Activated naive CD4-positive, alpha-beta T cell treated with anti-CD3 and anti-CD28 coated beads, Interleukin-2, amount 50 U/mL, for 24 hours (primary cell): ENCODE measurements at regions not wholly inside any gene's neighbourhood (a gene's known extent, or its start where the extent isn't known, plus 50 kb on each side); places are given as distances from the start of the nearest gene placed in this dataset.
"Not testable (repeated sequence)": the region's sequence is repeated elsewhere in the genome, so short reads cannot be mapped to it uniquely, and the experiment has no call there.

Experiments
- H3K27ac Mint-ChIP-seq: one replicate; pipeline ENCODE4 v1.8.0; 2021; ENCODE audit warnings: mild to moderate bottlenecking, mixed read lengths
- H3K27me3 Mint-ChIP-seq: one replicate; pipeline ENCODE4 v1.8.0; 2021; ENCODE audit warnings: mixed read lengths
- H3K36me3 Mint-ChIP-seq: one replicate; pipeline ENCODE4 v1.8.0; 2021; ENCODE audit warnings: mixed read lengths
- H3K4me1 Mint-ChIP-seq: one replicate; pipeline ENCODE4 v1.8.0; 2021; ENCODE audit warnings: mixed read lengths
- H3K4me3 Mint-ChIP-seq: one replicate; pipeline ENCODE4 v1.8.0; 2021; ENCODE audit warnings: mild to moderate bottlenecking, mixed read lengths
- H3K9me3 Mint-ChIP-seq: one replicate; pipeline ENCODE4 v1.8.0; 2021; ENCODE audit warnings: mixed read lengths

DNA sequence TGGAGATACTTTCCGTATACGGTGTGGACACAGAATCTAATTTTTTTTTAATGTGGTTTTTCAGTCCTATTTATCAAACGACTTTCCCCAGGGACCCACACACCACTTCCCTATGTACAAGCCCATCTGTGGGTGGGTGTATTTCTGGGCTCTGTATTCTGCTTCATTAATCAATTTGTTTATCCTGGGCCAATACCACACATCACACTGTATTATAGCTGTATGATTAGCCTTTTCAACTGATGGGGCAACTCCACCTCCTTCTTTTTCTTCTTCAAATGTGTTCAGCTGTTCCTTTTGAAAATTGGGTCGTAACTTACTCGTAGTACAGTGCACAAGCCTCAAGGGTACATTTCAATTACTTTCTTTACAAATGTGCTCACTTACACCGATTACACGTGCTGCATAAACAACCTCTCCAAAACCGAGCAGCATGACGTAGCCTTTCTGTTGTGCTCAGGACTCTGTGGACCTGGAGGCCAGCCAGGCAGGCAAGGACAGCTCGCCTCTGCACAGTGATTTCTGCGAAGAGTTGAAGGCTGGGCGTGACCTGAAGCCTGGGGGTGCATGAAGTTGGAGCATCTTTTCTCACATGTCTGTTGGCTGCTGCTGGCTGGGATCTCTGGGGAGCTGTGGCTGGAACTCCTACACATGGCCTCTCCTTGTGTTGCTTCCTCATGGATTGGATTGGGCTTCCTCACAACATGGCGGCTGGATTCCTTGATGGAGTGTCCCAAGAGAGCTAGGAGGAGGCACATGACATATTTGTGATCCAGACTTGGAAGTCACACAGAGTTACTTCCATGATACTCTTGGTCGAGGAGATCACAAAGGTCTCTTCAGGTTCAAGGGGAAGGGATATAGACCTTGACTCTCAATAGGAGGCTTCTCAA is 126.5 kb downstream of the CRYAA start:
- Mint-ChIP-seq H3K36me3 (no peaks in the 10 kb centered on the region), H3K9me3 (no peaks in the 10 kb centered on the region)

DNA sequence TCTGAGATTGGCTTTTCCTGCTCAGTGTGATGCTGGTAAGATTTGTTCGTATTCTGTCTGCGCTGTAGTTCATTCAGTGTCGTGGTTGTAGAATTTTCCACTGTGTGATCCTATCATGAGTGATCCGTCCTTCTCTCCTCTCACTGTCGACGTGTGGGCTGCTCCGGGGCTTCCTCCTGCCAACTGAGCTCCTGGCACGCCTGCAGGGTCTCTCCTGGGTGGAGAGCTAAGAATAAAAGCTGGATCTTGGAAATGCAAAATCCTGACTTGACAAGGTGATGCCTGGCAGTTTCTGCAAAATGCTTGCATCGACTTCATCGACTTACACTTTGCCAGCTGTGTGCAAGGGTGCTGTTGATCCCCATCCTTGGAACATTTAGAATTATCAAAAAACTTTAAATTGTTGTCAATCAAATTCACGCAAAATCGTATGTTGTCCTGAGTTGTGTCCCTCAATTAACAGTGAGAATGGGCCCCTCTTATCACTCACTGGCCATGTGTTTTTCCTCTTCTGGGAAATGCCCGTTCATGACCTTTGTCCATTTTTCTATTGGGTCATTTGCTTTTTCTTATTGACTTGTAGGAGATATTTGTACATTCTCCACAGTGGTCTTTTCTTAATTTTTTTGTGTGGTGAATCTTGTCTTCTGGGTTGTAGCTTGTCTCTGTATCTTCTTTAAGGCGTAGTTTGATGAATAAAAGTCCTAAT is 125.5 kb downstream of the CRYAA start:
- Mint-ChIP-seq H3K27ac (no peak overlapping the region), H3K36me3 (peaks cover under 1% of the 10 kb centered on the region), H3K4me1 (no peaks in the 10 kb centered on the region), H3K9me3 (no peaks in the 10 kb centered on the region), H3K27me3 (no peaks in the 10 kb centered on the region), H3K4me3 (no peak overlapping the region)

More for the DNA sequence above, 126.5 kb downstream of the CRYAA start:
- Mint-ChIP-seq H3K27me3 (no peaks in the 10 kb centered on the region), H3K4me1 (no peaks in the 10 kb centered on the region), H3K27ac (no peak overlapping the region), H3K4me3 (no peak overlapping the region)

DNA sequence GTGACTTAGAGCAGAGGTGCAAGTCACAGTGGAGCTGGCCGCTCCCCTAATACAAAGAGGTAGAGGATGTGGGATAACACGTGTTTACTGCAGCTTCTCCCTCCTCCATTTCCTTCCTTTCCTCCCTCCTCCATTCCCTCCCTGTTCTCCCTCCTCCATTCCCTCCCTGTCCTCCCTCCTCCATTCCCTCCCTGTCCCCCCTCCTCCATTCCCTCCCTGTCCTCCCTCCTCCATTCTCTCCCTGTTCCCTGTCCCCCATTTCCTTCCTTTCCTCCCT is 124.0 kb downstream of the CRYAA start:
- Mint-ChIP-seq H3K36me3 (peaks cover 2% of the 10 kb centered on the region), H3K4me1 (no peaks in the 10 kb centered on the region), H3K27me3 (no peaks in the 10 kb centered on the region), H3K9me3 (no peaks in the 10 kb centered on the region), H3K27ac (no peak overlapping the region), H3K4me3 (no peak overlapping the region)

DNA sequence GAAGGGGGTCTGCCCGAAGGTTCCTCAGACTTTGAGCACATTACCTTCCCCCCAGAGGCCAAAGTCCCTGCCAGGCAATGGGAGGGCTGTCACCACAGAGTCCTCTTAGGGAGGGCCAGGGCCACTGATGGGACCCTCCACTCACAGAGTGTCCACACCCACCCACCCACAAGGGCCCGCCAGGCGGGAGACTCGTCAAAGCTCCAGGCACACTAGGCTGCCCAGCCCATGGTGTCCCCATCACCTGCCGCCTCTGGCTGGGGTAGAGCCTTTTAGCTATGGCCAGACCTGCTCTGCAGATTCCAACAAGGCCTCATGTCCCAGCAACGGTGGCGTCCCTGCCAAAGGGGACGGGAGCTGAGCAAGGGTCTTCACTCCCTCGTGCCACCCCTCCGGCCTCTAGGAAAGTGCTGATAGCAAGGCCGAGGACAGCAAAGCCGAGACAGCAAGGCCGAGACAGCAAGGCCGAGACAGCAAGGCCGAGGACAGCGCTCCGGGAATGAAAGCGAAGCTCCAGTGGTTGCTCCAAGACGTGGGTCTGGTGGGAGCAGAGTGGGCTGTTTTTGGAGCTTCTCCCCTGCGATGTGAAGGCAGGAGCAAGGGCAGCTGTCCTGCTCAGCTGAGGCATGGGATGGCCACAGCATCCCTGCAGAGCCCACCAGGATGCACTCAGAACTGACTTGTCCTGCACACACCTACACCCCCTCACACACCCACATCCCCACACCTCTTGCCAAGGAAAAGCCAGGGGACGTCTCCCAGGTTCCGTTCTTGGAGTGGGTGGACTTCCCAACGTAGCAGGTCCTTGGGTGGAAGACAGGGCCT is 123.4 kb downstream of the CRYAA start:
- H3K27me3 Mint-ChIP-seq, result no peaks in the 10 kb centered on the region
- no peak overlapping the region for H3K27ac Mint-ChIP-seq
- H3K4me3 Mint-ChIP-seq, result no peak overlapping the region
- H3K4me1 Mint-ChIP-seq, result peaks cover 1% of the 10 kb centered on the region
- H3K9me3 Mint-ChIP-seq, result no peaks in the 10 kb centered on the region
- H3K36me3 Mint-ChIP-seq, result peaks cover 2% of the 10 kb centered on the region

DNA sequence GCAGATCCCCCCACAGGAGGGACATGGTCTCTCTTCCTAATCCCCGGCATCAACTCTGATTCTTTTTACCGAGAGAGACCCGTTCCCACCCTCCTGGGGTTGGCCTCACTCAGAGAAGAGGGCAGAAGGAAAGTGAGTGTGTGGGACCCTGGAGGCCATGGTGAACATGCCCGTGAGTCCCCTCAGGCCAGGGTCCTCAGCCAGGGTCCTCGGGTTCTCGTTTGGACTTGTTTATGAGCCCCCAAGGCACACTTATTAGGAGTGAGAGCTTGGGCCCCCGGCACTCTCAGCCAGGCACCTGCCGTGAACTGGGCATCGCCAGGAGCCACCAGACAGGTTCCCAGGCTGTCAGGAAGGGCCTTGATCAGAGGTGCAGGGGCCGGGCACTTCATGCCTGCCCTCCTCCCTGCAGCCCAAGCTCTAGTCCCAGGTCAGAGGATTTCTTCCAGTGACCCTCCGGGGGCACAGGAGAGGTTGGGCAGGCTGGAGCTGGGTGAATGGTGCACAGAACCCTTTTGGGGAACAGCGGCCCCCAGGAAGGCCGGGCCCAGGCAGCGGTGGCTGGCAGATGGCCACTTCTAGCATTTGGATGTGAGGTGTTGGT is 122.6 kb downstream of the CRYAA start:
- no peaks in the 10 kb centered on the region for H3K27me3 Mint-ChIP-seq
- peaks cover 6% of the 10 kb centered on the region for H3K4me1 Mint-ChIP-seq
- no peak overlapping the region for H3K27ac Mint-ChIP-seq
- H3K36me3 Mint-ChIP-seq, result peaks cover 2% of the 10 kb centered on the region
- H3K9me3 Mint-ChIP-seq, result no peaks in the 10 kb centered on the region
- H3K4me3 Mint-ChIP-seq, result no peak overlapping the region

DNA sequence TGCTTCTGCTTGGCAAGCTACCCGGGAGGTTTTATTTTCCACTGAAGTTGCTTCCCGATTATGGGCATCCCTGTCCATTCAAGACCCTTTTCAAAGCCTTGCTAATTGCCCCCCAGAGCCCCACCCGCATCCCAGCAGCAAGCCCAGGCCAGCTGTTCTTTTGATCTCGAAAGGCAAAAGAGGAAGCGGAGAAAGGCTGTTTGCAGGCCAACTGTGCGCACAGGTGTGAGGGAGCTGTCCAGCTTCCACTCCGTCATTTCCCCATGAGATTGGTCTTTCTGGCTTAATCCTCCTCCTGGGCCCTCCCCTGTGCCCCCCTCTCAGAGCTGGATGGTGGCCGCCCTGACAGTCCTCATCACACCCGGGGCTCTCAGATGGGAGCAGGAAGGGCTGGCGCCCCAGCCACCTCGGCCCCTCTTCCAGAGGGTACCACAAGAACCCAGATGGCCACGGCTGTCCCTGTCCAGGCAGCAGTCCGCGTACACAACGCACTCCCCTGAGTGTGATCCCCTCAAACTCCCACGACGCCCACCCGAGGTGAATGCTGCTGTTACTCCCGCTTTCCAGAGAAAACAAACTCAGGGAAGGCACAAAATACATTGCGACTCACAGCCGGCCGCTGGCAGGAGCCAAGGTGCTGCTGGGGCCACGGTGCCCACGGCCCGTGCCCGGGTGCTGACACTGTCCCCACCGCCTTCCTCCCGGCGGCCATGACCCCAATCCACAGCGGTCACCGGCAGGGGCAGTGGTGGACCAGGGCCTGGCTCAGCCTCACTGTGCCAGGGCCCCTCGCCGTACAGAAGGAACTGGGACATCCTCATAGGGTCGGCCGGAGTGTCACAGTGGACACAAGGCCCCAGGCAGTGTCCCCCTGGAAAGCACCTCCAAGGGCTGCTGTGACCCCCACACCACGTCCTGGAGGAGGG is 121.9 kb downstream of the CRYAA start:
- peaks cover 6% of the 10 kb centered on the region for H3K4me1 Mint-ChIP-seq
- no peak overlapping the region for H3K27ac Mint-ChIP-seq
- H3K27me3 Mint-ChIP-seq, result no peaks in the 10 kb centered on the region
- peaks cover 2% of the 10 kb centered on the region for H3K36me3 Mint-ChIP-seq
- H3K4me3 Mint-ChIP-seq, result no peak overlapping the region
- no peaks in the 10 kb centered on the region for H3K9me3 Mint-ChIP-seq

DNA sequence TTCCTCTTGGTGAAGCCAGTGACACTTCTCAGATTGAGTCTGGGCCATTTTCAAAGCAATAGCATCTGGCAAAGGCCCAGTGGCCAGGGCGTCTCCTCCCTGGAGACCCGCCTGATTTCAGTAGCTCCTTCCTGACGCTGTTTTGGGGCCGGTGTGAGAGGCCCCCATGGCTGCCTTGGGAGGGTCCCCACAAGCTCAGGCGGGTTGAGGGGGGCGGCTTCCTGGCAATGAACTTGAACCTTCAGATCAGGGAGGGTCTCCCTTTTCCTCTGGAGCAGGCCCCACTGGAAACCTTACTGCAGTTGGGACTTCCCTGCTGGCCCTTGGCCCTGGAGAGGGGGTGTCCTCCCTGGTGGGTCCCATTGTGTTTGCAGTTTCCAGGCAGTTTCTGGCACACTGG is 121.2 kb downstream of the CRYAA start:
- Mint-ChIP-seq H3K4me3 (no peak overlapping the region), H3K9me3 (no peaks in the 10 kb centered on the region), H3K27me3 (no peaks in the 10 kb centered on the region), H3K36me3 (peaks cover 2% of the 10 kb centered on the region), H3K4me1 (peaks cover 6% of the 10 kb centered on the region), H3K27ac (no peak overlapping the region)

DNA sequence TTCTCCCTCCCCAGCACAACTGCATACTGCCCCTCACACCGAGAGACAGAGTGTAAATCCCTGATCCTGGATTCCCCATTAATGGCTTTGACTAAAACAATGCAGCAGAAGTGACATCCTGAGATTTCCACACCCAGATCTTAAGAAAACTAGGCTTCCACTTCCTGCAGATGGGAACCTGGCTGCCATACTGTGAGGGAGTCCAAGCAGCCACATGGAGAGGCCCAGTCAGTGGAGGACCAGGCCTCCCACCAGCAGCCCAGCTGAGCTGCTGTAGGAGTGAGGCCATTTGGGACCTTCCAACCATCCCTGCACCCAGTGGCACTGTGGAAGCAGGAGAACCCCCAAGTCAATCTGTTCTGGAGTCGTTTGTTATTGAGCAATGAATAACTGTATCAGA is 120.6 kb downstream of the CRYAA start:
- no peaks in the 10 kb centered on the region for H3K27me3 Mint-ChIP-seq
- peaks cover 2% of the 10 kb centered on the region for H3K36me3 Mint-ChIP-seq
- H3K4me3 Mint-ChIP-seq, result no peak overlapping the region
- peaks cover 6% of the 10 kb centered on the region for H3K4me1 Mint-ChIP-seq
- H3K9me3 Mint-ChIP-seq, result no peaks in the 10 kb centered on the region
- no peak overlapping the region for H3K27ac Mint-ChIP-seq

DNA sequence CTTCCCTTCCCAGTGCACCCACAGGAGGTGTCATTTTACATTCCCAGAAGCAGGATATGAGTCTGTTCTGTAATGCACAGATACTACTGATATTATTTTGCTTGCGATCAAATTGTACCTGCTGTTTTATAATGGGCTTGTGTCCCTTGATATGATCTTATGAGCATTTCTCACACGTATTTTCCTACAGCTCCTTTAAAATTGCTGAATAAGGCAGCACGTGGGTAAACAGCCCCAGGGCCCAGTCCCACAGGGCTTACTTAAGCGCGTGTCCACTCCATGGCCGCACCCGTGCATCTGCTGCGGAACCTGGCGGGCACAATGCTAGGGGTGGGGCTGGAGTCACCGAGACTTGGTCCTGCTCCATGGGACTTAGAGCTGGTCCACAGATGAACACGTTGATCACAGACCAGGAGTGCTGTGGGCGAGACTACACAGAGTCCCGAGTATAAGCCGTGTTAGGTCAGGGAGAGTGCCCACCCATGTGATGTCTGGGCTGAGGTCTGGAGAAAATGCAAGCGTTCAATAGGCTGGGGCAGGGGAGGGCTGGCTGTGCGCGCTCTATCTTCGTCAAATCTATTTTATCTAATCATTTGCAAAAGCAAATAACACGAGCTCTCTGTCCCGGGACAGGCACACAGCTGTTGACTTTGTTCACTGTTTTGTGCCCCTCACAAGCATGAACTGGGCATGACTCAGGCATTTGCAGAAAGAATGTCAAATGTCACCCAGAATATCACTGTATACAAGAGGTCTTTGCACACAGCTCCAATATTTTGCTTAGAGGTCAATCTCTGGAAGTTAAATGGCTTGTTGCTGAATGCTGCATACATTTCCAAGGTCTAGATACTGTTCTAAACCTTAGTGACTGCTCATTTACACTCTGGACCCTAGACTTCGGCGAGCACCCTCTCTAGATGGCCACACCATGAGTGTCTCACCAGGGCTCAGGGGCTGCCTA is 119.3 kb downstream of the CRYAA start:
- Mint-ChIP-seq H3K9me3 (no peaks in the 10 kb centered on the region), H3K27me3 (no peaks in the 10 kb centered on the region), H3K4me1 (peaks cover 6% of the 10 kb centered on the region), H3K27ac (no peak overlapping the region), H3K4me3 (no peak overlapping the region), H3K36me3 (peaks cover 2% of the 10 kb centered on the region)

DNA sequence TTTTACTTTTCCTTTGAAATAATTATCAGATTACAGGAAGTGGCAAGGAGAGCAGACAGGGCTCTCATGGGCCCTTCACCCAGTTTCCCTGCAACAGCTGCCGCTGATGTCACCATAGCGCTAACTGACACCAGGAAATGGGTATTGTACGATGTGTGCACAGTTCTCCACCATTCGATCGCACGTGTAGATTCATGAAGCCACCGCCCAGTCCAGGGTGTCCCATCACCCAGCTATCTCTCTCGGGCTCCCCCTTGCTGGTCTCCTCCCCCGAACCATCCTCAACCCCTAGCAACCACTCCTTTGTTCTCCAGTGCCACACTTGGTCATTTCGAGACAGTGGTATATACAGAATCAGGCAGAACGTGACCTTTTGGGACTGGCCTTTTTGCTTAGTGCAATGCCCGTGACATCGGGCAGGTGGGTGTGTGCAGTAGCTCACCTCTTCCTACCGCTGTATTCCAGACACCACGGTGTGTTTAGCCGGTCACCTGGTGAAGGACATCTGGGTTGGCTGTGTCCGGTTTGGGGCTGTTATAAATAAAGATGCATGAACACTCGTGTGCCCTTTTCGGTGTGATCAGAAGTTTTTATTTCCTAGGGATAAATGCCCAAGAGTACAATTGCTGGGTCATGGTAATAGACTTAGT is 118.4 kb downstream of the CRYAA start:
- Mint-ChIP-seq H3K36me3 (peaks cover 2% of the 10 kb centered on the region), H3K9me3 (no peaks in the 10 kb centered on the region), H3K27ac (no peak overlapping the region), H3K4me1 (peaks cover 6% of the 10 kb centered on the region), H3K4me3 (no peak overlapping the region), H3K27me3 (no peaks in the 10 kb centered on the region)

DNA sequence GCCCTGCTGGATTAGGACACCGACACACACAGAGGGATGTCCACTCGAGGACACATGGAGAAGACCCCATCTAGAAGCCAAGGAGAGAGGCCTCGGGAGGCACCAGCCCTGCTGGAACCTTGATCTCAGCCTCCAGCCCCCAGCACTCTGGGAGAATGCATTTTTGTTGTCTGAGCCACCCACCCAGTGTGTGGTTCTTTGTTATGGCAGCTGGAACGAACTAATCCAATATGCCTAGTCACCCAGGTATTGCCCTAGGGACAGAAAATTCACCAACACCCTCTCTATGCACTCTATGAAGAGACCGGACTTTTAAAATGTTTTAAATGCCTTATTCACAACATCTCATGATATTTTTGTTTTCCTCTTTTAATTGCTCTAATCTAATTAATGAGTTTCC is 117.4 kb downstream of the CRYAA start:
- H3K9me3 Mint-ChIP-seq, result no peaks in the 10 kb centered on the region
- H3K27ac Mint-ChIP-seq, result no peak overlapping the region
- H3K27me3 Mint-ChIP-seq, result no peaks in the 10 kb centered on the region

DNA sequence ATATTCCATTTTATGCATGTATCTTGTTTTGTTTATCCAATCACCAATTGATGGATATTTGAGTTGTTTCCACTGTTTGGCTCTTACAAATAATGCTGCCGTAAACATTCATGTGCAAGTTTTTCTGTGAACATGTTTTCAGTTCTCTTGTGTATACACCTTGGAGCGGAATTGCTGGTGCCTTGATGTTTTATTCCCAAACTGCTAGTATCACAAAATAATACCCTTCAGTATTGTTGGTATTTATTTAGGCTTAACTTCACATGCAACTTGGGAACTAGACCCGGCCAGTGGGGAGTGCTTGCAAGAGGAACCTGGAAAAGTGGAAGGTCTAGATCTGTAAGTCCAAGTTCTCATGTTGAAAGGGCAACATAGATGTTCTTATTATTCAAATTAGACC is 115.9 kb downstream of the CRYAA start:
- H3K27ac Mint-ChIP-seq, result no peak overlapping the region
- peaks cover 6% of the 10 kb centered on the region for H3K4me1 Mint-ChIP-seq
- no peaks in the 10 kb centered on the region for H3K27me3 Mint-ChIP-seq
- no peak overlapping the region for H3K4me3 Mint-ChIP-seq
- H3K36me3 Mint-ChIP-seq, result peaks cover 2% of the 10 kb centered on the region
- no peaks in the 10 kb centered on the region for H3K9me3 Mint-ChIP-seq

More for the DNA sequence above, 117.4 kb downstream of the CRYAA start:
- H3K4me1 Mint-ChIP-seq, result peaks cover 6% of the 10 kb centered on the region
- H3K4me3 Mint-ChIP-seq, result no peak overlapping the region
- H3K36me3 Mint-ChIP-seq, result peaks cover 2% of the 10 kb centered on the region

DNA sequence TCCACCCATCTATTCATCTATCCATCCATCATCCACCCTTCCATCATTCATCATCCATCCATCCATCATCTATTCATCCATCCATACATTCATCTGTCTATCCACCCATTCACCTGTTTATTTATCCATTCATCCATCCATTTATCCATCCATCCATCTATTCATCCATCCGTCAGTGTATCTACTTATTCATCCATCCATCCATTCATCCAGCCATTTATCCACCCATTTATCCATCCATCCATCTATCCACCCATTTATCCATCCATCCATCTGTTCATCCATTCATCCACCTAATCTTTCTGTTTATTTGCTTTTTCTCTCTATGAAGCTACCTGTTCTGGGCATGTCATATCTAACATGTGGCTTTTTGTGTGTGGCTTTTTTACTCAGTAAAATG is 115.4 kb downstream of the CRYAA start:
- Mint-ChIP-seq H3K4me3 (no peak overlapping the region), H3K27me3 (no peaks in the 10 kb centered on the region), H3K9me3 (no peaks in the 10 kb centered on the region), H3K36me3 (peaks cover under 1% of the 10 kb centered on the region), H3K27ac (no peak overlapping the region), H3K4me1 (peaks cover 6% of the 10 kb centered on the region)

DNA sequence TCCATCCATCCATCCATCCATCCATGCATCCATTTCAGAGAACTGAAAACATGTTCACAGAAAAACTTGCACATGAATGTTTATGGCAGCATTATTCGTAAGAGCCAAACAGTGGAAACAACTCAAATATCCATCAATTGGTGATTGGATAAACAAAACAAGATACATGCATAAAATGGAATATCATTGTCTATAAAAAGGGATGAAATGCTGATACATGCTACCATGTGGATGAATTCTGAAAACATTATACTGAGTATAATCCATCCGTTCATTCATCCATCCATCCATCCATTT is 115.1 kb downstream of the CRYAA start:
- H3K27ac Mint-ChIP-seq, H3K4me3 Mint-ChIP-seq, H3K4me1 Mint-ChIP-seq, H3K9me3 Mint-ChIP-seq, H3K27me3 Mint-ChIP-seq, H3K36me3 Mint-ChIP-seq: not testable (repeated sequence)
